ENCODE measurements at regions not wholly inside any gene's neighbourhood (a gene's known extent, or its start where the extent isn't known, plus 50 kb on each side); places are given as distances from the start of the nearest gene placed in this dataset.

GRCh38 chr10:22133749-22134624 is 83.8 kb downstream of the EBLN1 start (continued):
- TF ChIP-seq TAF1 (IDR thresholded peaks at IDR 0.05; ENCODE audit: control insufficient read depth, extremely low read depth, insufficient read depth, low read length, severe bottlenecking) (no peak), XRCC3 (IDR thresholded peaks at IDR 0.05) (no peak), ZNF695 (CRISPR knock-in tag; IDR thresholded peaks at IDR 0.05) (no peak), CHD1 (IDR thresholded peaks at IDR 0.05; ENCODE audit: low read length) (no peak), CBX5 (IDR thresholded peaks at IDR 0.05; ENCODE audit: borderline replicate concordance, low read depth) (no peak), CREB1 (IDR thresholded peaks at IDR 0.05) (no peak), CREB1 (CRISPR knock-in tag; IDR thresholded peaks at IDR 0.05) (no peak; the same call in 1 of the 2 replicates), ZNF165 (CRISPR knock-in tag; IDR thresholded peaks at IDR 0.05; ENCODE audit: borderline replicate concordance) (no peak), ZNF407 (IDR thresholded peaks at IDR 0.05; ENCODE audit: low read depth) (peak; percentile 36; the same call in 1 of the 2 replicates), STAG1 (CRISPR knock-in tag; IDR thresholded peaks at IDR 0.05; ENCODE audit: borderline replicate concordance) (no peak), U2AF1 (optimal IDR thresholded peaks at IDR 0.05; ENCODE audit: low read depth, low read length) (no peak), ZNF224 (CRISPR knock-in tag; IDR thresholded peaks at IDR 0.05) (no peak), IRF1 (CRISPR knock-in tag; IDR thresholded peaks at IDR 0.05; ENCODE audit: borderline replicate concordance) (no peak), FOXO4 (CRISPR knock-in tag; IDR thresholded peaks at IDR 0.05) (no peak), HNRNPL (IDR thresholded peaks at IDR 0.05; ENCODE audit: low read depth, low read length) (no peak), ZNF324 (CRISPR knock-in tag; IDR thresholded peaks at IDR 0.05) (no peak), KLF16 (IDR thresholded peaks at IDR 0.05) (peak; percentile 96), IFI16 (CRISPR knock-in tag; IDR thresholded peaks at IDR 0.05) (no peak), NFE2 (IDR thresholded peaks at IDR 0.05; ENCODE audit: low read depth) (peak; percentile 91)
